HEK293 (cell line): ENCODE measurements at regions not wholly inside any gene's neighbourhood (a gene's known extent, or its start where the extent isn't known, plus 50 kb on each side); places are given as distances from the start of the nearest gene placed in this dataset.
"Not testable (repeated sequence)": the region's sequence is repeated elsewhere in the genome, so short reads cannot be mapped to it uniquely, and the experiment has no call there.

Source experiments
- CTCF ChIA-PET: fragments of 350-600 bp; formaldehyde crosslinking; extraction: SDS; loops from one replicate; lab custom pipeline; 2021; ENCODE audit warnings: antibody characterized with exemption; lab: Yijun Ruan, JAX
- POLR2A ChIA-PET: fragments of 300-600 bp; formaldehyde crosslinking; extraction: SDS; loops from one replicate; lab custom pipeline; 2020; ENCODE audit warnings: antibody characterized with exemption, inconsistent platforms; lab: Yijun Ruan, JAX
- H3K27ac ChIP-seq: fragments of 200-500 bp; sonication (Bioruptor generic); 2 replicates; pipeline ENCODE4 v1.5.1; 2014; ENCODE audit warnings: low read depth, low read length, control low read depth, inconsistent platforms; ENCODE audit errors: extremely low read depth
- H3K36me3 ChIP-seq, 2 experiments: fragments of 200-500 bp in 1 of 2; sonication (Bioruptor generic) in 1 of 2; 1 replicate in 1 of 2; 2 replicates in 1 of 2; pipeline ENCODE4 v1.5.1; 2014 to 2017; ENCODE audit warnings: inconsistent platforms in 2 of 2, low read length in 2 of 2; ENCODE audit not compliant: control insufficient read depth in 2 of 2, insufficient read depth in 1 of 2
- H3K4me1 ChIP-seq: fragments of 200-500 bp; sonication (Bioruptor generic); 2 replicates; pipeline ENCODE4 v1.5.1; 2014; ENCODE audit warnings: mild to moderate bottlenecking, low read length, inconsistent platforms; ENCODE audit not compliant: control insufficient read depth, insufficient read depth
- H3K4me3 ChIP-seq: 2 replicates; pipeline ENCODE4 v1.5.1; 2011; ENCODE audit warnings: low read depth, mild to moderate bottlenecking, control low read depth, low read length, moderate library complexity
- H3K9me3 ChIP-seq: fragments of 200-500 bp; sonication (Bioruptor generic); 2 replicates; pipeline ENCODE4 v1.5.1; 2014; ENCODE audit warnings: low read depth, low read length, inconsistent platforms; ENCODE audit not compliant: control insufficient read depth, insufficient read depth
- KLF1 ChIP-seq: fragments of 450-650 bp; formaldehyde crosslinking; IDR thresholded peaks from 2 replicates; pipeline ENCODE4 v1.5.1; 2016; ENCODE audit warnings: missing biosample characterization, missing genetic modification characterization
- ZNF391 ChIP-seq: fragments of 450-650 bp; formaldehyde crosslinking; IDR thresholded peaks from 2 replicates; pipeline ENCODE4 v1.5.1; 2016; ENCODE audit warnings: low read depth, missing biosample characterization, missing genetic modification characterization, borderline replicate concordance
- ZNF600 ChIP-seq: fragments of 450-650 bp; formaldehyde crosslinking; IDR thresholded peaks from 2 replicates; pipeline ENCODE4 v1.5.1; 2016; ENCODE audit warnings: missing biosample characterization, missing genetic modification characterization
- ZNF692 ChIP-seq: fragments of 450-650 bp; formaldehyde crosslinking; IDR thresholded peaks from 2 replicates; pipeline ENCODE4 v1.5.1; 2016; ENCODE audit warnings: missing biosample characterization, missing genetic modification characterization
- TF ChIP-seq, protein P1 (sequence below): fragments of 450-650 bp; formaldehyde crosslinking; IDR thresholded peaks from 2 replicates; pipeline ENCODE4 v1.5.1; 2016; ENCODE audit warnings: missing biosample characterization, missing genetic modification characterization
- TF ChIP-seq, protein P2 (sequence below): fragments of 450-650 bp; formaldehyde crosslinking; IDR thresholded peaks from 2 replicates; pipeline ENCODE4 v1.5.1; 2016; ENCODE audit warnings: missing biosample characterization, missing genetic modification characterization
- TF ChIP-seq, protein P3 (sequence below): fragments of 450-650 bp; formaldehyde crosslinking; IDR thresholded peaks from 2 replicates; pipeline ENCODE4 v1.5.1; 2017; ENCODE audit warnings: missing biosample characterization, missing genetic modification characterization
- TF ChIP-seq, protein P4 (sequence below): fragments of 450-650 bp; formaldehyde crosslinking; IDR thresholded peaks from 2 replicates; pipeline ENCODE4 v1.5.1; 2016; ENCODE audit warnings: missing biosample characterization, missing genetic modification characterization, borderline replicate concordance

- TF ChIP-seq, protein P1, sequence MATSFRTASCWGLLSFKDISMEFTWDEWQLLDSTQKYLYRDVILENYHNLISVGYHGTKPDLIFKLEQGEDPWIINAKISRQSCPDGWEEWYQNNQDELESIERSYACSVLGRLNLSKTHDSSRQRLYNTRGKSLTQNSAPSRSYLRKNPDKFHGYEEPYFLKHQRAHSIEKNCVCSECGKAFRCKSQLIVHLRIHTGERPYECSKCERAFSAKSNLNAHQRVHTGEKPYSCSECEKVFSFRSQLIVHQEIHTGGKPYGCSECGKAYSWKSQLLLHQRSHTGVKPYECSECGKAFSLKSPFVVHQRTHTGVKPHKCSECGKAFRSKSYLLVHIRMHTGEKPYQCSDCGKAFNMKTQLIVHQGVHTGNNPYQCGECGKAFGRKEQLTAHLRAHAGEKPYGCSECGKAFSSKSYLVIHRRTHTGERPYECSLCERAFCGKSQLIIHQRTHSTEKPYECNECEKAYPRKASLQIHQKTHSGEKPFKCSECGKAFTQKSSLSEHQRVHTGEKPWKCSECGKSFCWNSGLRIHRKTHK (tag by site-specific recombination) = no peak
- TF ChIP-seq ZNF391 (tag by site-specific recombination) = no peak
- TF ChIP-seq ZNF600 (tag by site-specific recombination) = no peak
These were observed 209.2 kb downstream of the LHFPL1 start (continued) for GRCh38 chrX:112470551-112470950.

DNA sequence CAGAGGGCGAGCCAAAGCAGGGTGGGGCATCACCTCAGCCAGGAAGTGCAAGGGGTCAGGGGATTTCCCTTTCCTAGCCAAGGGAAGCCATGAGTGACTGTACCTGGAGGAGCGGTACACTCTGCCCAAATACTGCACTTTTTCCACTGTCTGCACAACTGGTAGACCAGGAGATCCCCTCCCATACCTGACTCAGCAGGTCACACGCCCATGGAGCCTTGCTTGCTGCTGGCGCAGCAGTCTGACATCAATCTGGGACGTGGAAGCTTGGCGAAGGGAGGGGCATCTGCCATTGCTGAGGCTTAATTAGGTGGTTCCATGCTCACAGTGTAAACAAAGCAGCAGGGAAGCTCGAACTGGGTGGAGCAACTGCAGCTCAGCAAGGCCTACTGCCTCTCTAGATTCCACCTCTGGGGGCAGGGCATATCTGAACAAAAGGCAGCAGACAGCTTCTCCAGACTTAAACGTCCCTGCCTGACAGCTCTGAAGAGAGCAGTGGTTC lies 217.7 kb downstream of the LHFPL1 start:
- POLR2A ChIA-PET, H3K4me1 ChIP-seq, H3K36me3 ChIP-seq, H3K27ac ChIP-seq, H3K4me3 ChIP-seq, H3K9me3 ChIP-seq: not testable (repeated sequence)
- CTCF ChIA-PET = interaction anchor here (0.6 kb wide), 1 partner anchor 1598 kb away, joined by 3 read pairs; no protein-coding TSS in a partner anchor

DNA sequence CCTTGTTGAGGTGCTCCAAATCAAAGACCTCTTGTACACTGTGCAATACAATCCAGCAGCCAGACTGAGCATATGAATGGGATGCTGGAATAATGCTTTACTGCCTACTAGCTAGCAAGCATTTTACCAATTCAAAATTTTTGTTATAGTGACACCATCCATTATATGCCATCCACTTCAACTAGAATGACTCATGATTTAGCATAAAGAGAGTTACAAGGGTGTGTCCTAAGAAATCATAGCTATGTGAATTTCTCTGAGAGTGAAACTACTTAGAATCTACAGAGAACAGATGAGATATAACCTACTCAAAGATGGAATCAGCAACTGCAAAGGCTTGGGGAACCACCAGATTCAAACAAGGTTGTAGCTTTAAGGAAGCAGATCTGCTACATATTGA lies 221.9 kb downstream of the LHFPL1 start:
- CTCF ChIA-PET = no interaction called here
- Histone ChIP-seq H3K4me3 (no peak overlapping the region), H3K4me1 (no peaks in the 10 kb centered on the region), H3K27ac (no peak overlapping the region), H3K9me3 (no peaks in the 10 kb centered on the region), H3K36me3 (no peaks in the 10 kb centered on the region)
- POLR2A ChIA-PET = no interaction called here
- TF ChIP-seq, protein P2, sequence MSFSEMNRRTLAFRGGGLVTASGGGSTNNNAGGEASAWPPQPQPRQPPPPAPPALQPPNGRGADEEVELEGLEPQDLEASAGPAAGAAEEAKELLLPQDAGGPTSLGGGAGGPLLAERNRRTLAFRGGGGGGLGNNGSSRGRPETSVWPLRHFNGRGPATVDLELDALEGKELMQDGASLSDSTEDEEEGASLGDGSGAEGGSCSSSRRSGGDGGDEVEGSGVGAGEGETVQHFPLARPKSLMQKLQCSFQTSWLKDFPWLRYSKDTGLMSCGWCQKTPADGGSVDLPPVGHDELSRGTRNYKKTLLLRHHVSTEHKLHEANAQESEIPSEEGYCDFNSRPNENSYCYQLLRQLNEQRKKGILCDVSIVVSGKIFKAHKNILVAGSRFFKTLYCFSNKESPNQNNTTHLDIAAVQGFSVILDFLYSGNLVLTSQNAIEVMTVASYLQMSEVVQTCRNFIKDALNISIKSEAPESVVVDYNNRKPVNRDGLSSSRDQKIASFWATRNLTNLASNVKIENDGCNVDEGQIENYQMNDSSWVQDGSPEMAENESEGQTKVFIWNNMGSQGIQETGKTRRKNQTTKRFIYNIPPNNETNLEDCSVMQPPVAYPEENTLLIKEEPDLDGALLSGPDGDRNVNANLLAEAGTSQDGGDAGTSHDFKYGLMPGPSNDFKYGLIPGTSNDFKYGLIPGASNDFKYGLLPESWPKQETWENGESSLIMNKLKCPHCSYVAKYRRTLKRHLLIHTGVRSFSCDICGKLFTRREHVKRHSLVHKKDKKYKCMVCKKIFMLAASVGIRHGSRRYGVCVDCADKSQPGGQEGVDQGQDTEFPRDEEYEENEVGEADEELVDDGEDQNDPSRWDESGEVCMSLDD (tag by site-specific recombination) = no peak
- TF ChIP-seq ZNF692 (no peak), KLF1 (tag by site-specific recombination) (no peak)
- TF ChIP-seq, protein P3, sequence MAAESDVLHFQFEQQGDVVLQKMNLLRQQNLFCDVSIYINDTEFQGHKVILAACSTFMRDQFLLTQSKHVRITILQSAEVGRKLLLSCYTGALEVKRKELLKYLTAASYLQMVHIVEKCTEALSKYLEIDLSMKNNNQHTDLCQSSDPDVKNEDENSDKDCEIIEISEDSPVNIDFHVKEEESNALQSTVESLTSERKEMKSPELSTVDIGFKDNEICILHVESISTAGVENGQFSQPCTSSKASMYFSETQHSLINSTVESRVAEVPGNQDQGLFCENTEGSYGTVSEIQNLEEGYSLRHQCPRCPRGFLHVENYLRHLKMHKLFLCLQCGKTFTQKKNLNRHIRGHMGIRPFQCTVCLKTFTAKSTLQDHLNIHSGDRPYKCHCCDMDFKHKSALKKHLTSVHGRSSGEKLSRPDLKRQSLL = no peak
- TF ChIP-seq, protein P4, sequence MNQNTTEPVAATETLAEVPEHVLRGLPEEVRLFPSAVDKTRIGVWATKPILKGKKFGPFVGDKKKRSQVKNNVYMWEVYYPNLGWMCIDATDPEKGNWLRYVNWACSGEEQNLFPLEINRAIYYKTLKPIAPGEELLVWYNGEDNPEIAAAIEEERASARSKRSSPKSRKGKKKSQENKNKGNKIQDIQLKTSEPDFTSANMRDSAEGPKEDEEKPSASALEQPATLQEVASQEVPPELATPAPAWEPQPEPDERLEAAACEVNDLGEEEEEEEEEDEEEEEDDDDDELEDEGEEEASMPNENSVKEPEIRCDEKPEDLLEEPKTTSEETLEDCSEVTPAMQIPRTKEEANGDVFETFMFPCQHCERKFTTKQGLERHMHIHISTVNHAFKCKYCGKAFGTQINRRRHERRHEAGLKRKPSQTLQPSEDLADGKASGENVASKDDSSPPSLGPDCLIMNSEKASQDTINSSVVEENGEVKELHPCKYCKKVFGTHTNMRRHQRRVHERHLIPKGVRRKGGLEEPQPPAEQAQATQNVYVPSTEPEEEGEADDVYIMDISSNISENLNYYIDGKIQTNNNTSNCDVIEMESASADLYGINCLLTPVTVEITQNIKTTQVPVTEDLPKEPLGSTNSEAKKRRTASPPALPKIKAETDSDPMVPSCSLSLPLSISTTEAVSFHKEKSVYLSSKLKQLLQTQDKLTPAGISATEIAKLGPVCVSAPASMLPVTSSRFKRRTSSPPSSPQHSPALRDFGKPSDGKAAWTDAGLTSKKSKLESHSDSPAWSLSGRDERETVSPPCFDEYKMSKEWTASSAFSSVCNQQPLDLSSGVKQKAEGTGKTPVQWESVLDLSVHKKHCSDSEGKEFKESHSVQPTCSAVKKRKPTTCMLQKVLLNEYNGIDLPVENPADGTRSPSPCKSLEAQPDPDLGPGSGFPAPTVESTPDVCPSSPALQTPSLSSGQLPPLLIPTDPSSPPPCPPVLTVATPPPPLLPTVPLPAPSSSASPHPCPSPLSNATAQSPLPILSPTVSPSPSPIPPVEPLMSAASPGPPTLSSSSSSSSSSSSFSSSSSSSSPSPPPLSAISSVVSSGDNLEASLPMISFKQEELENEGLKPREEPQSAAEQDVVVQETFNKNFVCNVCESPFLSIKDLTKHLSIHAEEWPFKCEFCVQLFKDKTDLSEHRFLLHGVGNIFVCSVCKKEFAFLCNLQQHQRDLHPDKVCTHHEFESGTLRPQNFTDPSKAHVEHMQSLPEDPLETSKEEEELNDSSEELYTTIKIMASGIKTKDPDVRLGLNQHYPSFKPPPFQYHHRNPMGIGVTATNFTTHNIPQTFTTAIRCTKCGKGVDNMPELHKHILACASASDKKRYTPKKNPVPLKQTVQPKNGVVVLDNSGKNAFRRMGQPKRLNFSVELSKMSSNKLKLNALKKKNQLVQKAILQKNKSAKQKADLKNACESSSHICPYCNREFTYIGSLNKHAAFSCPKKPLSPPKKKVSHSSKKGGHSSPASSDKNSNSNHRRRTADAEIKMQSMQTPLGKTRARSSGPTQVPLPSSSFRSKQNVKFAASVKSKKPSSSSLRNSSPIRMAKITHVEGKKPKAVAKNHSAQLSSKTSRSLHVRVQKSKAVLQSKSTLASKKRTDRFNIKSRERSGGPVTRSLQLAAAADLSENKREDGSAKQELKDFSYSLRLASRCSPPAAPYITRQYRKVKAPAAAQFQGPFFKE = no peak
- TF ChIP-seq, all 188 proteins: peak for 0
